ENCODE measurements at regions not wholly inside any gene's neighbourhood (a gene's known extent, or its start where the extent isn't known, plus 50 kb on each side); places are given as distances from the start of the nearest gene placed in this dataset.

DNA sequence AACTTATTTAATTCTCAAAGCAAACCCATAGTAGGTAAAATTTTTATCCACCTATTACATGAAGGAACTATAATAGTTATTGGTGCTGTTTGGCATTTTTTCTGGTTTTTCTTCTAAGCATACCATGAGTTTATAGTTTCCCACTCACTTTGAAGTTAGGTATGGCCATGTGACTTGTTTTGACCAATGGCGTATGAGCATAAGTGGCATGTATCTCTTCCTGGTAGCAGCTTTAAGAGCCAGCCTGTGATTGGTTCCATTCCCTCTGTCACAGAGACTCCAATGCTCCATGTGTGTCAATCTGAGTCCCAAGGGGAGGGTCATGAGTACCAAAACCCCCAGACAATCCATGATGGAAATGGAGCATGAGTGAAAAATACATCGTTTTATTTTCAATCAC is 282.9 kb upstream of the N4BP1 start:
- no peak for DNase-seq (ENCODE audit: low read depth in 2 of 2)

DNA sequence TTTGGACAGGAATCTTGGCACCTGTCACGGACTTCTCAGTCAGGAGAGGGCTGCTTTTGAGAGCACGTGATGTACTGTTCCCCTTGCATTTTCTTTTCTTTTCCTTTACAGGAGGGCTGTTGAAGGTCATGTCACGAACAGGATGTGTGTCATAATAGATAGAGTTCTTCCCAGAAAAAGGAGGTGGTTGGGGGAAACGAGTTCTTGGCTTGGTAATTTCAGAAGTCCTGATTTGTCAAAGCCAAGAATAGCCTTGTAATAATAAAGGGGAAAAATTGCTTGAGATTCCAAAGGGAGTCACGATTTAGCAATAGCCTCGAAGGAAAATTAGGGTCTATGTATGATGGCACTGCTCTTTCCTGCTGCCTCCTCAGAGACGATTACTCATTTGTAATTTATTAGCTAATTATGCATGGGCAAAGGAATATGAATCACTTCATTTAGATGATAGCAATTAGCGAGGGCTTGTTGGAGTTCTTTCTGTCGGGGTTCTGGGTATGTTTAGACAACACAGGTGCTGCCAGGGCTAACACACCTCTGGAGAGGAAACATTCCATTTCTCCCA is 277.7 kb upstream of the N4BP1 start:
- DNase-seq (ENCODE audit: low read depth in 2 of 2) = no peak

DNA sequence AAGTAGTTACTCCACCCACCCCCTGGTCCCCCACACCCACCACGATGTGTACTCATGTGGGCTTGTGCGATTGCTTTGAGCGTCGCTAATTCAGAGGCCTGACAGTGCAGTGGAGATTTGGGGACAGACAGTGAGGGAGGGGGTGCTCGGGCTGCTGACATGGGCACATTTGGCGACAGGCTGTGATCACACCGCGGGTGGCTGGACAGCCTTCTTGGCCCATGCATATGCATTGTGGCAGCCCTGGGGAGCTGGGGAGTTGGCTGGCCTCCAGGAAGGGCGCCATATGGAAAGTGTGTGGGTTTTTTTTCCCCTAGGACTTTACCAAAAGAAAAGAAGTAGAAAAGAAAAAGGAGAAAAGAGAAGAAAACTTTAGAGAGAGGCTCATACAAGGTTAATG is 275.5 kb upstream of the N4BP1 start:
- DNase-seq (ENCODE audit: low read depth in 2 of 2) = no peak

DNA sequence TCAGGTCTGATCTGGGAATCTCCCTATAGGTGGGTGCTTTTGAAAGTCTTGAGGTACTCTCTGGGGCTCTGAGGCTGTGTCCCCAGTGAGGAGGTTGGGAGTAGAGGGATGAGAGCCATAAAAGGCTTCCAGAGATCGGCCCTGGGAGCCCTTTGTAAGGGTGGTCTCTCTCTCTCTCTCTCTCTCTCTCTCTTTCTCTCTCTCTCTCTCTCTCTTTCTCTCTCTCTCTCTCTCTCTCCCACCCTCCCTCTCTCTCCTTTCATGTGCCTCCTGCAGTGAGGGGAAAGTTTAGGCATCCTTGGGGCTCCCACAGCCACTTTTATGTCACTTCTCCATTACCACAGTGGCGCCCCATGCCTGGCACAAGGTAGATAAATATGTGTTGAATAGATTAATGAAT is 271.3 kb upstream of the N4BP1 start:
- DNase-seq (ENCODE audit: low read depth in 2 of 2) = no peak

DNA sequence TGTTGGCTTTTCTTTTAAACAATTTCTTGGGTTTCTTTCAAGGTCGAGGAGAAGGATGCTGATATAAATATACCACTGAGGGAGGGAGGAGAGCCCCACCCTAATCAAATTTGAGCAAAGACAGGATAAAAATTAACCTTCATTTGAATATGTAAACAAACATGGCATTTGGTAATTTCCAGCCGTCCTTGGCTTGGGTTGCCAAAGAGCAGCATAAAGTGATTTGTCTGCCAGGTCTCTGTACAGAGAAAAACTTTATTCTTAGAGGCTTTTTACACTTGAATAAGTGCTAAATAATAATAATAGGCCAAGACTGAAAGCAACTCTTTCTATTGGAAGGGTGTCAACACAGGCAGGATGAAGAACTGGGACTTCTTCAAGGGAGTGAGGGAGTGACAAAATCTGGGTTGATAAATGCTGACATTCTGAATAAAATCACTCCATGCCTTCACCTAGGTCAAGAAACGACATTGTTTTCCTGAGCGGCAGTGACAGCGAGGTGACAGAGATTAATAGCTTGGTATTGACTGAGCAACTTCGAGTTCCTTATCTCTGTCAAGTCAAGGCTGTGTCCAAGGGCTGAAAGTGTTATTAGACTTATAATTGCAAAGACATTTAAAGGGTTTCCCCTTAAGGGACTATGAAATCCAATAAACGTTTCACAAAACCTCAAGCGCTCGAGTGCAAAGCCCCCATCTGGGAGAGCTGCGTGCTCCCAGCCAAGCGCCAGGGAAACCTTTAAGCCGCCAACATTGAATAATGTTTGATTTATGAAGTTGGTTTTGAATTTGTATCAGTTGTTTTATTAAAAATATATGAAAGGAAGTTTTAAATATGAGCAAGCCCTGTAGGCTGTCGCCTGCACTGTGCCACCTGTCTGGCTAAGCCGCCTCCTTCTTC is 269.5 kb upstream of the N4BP1 start:
- DNase-seq (ENCODE audit: low read depth in 2 of 2) = no peak

DNA sequence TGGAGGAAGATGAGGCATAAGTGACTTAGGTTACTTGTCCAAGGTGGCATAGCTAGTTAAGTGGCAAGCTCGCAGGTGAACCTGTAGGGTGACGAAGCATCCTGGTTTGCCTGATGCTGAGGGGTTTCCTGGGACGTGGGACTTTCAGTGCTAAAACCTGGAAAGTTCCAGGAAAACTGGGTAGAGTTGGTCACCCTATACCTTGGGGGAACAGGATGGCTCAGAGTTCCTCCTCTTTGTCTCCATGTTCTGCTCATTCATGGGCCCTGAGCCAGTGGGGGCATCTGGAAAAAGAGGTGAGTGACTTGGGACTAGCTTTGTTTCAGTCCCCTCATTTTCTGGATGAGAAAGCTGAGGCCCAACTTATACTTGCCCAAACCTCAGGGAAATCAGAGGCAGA is 268.0 kb upstream of the N4BP1 start:
- DNase-seq (ENCODE audit: low read depth in 2 of 2) = no peak

DNA sequence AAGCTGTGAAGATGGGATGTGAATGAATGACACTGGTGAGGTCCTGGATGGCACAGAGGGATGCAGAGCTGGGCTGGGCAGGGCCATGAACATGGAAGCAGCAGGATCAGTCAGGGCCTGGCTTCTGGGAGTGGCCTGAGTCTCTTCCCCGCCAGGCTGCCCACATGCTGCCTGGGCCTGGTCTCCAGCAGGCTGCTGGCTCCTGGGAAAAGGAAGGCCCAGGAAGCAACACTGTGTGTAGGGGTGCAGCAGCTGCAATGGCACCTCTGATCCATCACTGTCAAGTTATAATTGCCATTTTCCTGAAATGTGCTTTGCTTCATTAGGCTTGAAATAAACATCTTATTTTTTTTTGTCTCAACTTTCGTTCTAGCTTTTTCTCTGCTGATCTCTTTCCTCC is 260.2 kb upstream of the N4BP1 start:
- DNase-seq (ENCODE audit: low read depth in 2 of 2) = no peak

DNA sequence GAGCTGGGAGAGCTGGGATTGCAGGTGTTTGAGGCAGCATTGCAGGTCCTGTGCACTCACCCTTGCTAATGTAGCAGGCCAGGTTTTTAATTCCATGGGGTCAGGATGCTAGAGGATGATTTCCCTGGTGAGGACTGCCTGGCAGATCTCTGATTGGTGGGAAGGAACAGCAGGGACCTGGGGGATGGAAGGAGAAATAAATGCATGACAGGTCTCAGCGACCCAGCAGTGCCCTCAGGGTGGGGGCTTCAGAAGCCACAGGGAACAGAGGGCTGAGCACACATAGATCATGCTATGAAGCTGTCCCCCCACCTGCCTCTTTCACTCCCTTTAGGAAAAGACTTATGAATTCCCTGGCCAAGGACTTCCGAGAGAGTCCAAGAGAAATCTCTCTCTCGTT is 255.5 kb upstream of the N4BP1 start:
- DNase-seq (ENCODE audit: low read depth in 2 of 2) = no peak

DNA sequence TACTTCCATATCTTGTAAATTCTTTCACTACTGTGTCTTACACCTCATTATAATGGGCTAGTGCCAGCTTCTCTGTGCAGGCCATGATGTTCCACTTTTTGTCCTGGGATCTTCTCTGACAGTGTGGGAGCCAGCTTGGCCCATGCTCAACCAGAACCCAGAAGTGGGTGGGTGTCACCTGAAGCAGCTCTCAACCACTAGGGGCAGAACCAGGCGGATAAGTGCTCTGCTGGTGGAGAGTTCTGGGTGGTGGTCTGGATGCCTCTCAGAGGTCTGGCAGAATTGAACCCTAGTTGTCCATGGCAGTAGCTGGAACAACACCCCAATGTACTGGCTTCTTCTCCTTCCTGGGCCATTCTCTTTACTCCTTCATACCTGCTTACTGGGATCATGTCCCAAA is 254.1 kb upstream of the N4BP1 start:
- DNase-seq (ENCODE audit: low read depth in 2 of 2) = no peak

DNA sequence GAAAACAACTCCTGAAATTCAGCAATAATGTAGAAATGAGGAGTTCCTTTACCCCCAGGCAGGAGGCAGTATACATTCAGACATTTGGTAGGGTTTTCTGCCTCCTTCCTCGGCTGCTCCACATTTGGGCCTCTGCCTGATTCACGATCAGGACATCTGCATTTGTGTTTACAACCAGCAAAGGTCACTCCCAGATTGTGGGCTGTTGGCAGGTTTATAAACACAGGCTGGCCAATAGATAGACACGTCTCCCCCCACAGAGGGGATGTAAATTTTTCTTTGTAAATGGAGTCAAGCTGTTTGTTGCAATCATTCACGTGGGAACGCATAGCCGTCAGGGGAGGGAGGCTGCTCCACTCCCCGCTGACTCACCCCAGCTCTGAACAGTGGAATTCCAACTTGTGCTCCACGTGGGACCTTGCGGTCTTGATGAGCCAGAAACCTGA is 252.1 kb upstream of the N4BP1 start:
- DNase-seq (ENCODE audit: low read depth in 2 of 2) = no peak

DNA sequence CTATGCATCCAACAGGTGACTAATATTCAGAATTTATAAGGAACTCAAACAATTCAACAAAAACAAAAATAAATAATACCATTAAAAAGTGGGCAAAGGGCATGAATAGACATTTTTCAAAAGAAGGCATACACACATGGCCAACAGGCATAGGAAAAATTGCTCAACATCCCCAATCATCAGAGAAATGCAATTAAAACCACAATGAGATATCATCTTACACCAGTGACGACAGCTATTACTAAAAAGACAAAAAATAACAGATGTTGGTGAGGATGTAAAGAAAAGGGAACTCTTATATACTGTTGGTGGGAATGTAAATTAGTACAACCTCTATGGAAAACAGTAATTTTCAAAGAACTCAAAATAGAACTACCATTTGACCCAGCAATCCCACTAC is 250.4 kb upstream of the N4BP1 start:
- no peak for DNase-seq (ENCODE audit: low read depth in 2 of 2)

DNA sequence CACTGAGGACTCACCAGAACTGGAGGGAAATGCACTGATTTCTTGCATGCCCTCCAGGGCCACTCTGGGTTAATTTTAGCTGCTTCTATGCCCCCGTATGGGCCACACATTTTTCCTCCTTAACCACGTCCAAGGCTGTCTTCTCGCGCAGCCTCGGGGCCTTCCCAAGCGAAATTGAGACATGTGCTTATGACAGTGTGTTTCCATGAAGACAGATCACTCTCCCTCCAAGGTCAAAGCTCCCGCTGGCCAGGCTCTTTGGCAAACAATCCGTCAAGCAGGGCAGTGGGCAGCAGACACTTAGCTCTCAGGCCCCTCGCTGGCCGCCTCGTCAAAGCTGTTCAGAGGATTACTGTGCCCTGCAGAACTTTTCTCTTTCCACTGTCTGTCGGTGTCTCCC is 243.0 kb upstream of the N4BP1 start:
- no peak for DNase-seq (ENCODE audit: low read depth in 2 of 2)

DNA sequence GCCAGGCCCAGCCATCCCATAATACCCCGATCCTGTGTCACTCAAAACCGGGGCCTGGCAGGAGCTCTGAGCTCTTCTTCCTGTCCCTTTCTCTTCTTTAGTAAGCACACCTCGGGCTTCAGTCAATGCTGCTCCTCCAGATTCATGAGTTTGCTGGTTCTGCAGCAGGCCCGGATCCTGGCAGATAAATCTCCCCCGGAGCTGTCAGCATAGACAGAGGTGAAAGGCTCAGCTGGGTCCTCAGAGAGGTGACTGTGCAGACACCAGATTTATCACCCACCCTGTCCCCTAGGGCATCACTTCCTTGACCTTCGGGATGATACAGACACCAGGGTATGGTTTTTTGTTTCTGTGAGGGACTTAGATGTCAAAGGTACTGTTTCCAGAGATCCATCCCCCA is 242.5 kb upstream of the N4BP1 start:
- DNase-seq (ENCODE audit: low read depth in 2 of 2) = no peak

DNA sequence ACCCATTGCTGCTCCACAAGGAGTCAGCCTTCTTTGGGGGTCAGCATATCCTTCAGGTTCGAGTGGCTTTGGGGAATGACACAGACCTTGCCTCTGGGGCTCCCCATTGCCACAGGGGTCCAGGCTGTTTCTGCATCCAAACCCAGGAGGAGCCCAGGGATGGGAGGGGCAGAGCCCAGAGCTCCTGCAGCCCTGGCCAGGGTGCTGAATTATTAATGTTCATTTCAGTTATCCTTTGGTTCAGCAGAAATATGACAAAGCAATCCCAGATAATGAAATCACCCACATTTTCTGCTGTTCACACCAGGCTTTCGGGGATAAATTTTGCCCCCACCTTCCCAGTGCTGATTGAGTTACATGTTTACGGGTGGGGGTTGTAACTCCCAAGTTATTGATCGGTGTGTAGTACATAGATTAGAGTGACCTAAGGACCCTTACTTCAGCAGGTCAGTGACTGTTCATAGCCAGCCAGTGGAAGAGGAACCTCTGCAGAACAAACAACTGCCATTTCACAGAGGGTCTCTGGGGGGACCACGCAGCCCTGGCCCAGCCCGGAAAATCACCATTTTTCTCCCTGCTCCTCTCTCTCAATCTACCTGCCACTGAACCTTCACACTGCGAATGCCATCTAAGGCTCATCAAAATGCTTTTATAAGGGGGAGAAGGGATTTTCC is 240.3 kb upstream of the N4BP1 start:
- no peak for DNase-seq (ENCODE audit: low read depth in 2 of 2)

DNA sequence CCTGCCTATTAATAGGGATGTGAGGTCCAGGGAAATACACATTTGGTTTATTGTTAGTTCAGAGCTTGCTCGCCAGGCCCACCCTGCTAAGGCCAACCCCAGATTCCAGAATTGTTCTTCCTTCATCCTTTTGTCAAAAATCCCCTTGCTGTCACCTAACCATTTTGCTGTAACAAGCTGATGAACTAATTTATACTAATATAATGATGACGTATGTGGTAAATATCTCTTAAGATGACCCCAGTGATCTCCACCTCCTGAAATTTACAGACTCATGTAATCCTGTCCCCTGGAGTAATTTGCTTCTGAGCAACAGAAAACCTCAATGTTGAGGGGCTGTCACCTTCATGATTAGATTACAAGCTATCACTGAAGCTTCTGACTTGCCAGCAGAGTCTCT is 236.3 kb upstream of the N4BP1 start:
- no peak for DNase-seq (ENCODE audit: low read depth in 2 of 2)

DNA sequence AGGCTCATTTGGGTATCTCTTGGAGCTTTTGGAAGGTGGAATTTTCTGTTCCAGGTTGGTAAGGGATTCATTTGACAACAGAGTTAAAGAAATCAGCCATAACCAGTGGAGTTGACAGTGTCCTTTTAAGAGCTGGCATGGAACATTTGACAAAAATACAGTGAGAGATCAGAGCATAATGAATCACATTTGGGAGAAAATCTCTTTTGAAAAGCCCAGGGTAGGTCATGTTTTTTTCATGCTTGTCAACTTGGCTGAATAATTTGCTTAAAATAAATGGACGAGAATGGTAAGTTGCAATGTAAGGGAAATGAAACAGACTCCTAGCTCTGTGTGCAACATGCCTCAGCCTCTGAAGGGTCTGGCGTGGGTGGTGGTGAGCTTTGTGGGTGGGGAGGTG is 235.3 kb upstream of the N4BP1 start:
- no peak for DNase-seq (ENCODE audit: low read depth in 2 of 2)

DNA sequence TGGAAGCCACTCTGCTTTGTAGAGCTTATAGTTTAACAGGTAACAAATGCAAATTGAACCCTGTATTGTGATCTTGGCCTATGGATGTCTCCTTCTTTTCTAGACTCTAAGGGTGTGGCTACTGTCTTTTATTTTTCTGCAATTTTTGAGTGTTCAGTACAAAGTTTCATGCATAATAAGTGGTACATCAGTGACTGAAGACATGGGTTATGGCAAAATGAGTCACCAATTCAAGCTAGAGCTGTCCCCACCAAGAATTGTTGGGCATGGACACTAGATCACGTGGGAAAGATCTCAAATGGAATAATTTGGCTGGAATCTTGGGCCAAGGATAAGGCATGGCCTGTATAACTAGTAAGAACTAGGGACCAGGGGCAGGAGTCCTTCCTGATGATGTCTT is 228.4 kb upstream of the N4BP1 start:
- DNase-seq (ENCODE audit: low read depth in 2 of 2) = no peak

DNA sequence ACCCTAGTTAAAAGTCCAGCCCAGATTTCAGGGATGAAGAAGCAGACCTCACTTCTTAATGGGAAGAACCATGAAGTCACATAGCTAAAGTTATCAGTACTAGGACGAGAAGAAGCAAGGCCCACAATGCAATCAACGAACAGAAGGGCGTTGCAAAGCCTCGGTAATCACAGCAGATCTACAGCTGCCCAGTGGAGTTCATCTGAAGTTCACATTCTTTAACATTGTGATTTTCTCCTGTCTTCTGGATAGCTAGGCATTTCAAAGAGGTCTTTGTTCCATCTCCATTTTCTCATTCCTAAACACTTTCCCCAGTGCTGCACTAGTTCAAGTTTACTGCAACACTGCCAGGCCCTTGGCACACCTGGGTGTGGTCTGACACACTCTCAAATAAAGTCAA is 226.7 kb upstream of the N4BP1 start:
- no peak for DNase-seq (ENCODE audit: low read depth in 2 of 2)

DNA sequence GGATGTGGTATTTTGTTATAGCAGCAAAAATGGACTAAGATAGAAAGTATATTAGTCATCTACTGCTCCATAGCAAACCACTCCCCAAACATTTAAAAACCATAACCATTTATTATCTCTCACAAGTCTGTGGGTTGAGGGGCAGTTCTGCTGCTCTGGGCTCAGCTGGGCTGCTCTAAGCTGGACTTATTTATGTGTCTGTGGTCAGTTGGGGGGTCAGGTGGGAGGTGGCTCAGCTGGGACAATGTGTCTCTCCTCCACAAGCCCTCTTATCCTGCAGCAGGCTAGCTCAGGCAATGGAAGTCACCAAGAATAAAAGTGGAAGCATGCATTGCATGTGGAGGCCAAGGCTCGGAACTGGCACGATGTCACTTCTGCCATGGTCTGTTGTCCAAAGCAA is 226.1 kb upstream of the N4BP1 start:
- DNase-seq (ENCODE audit: low read depth in 2 of 2) = no peak

DNA sequence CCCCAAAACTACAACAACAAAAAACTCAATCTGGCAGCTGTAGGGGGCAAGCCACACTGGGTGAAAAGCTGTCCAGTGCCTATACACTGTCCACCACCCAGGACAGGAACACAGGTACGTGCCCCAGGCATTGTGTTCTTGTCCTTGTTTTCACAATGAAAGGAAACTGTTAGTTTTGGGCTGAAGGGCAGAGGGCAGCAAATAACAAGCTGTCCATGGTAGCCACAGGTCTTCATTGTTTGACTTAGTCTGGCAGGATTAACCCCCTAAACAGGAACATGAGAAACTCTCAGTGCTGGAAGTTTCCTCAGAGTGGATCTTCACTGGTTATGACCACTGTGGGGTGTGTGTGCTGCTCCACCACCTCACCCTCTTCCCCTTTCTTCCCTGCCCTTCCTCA is 224.6 kb upstream of the N4BP1 start:
- DNase-seq (ENCODE audit: low read depth in 2 of 2) = no peak

DNA sequence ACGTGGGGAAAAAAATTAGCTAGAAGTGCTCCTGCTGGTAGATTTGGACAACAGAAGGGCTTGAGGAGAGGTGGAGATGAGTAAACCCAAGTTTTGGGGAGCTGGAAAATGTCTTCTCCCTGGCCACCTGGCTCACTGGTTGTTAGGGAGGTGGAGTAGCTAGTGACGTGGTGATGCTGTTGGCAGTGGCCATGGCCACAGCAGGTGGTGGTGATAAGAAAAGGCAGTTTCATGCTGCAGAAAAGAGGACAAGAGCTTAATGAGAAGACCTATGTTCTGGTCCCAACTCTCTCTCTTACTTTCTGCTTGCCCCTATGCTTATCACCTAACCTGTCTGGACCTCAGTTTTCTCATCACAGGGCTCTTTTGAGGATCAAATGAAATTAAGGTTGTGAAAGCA is 223.5 kb upstream of the N4BP1 start:
- no peak for DNase-seq (ENCODE audit: low read depth in 2 of 2)

DNA sequence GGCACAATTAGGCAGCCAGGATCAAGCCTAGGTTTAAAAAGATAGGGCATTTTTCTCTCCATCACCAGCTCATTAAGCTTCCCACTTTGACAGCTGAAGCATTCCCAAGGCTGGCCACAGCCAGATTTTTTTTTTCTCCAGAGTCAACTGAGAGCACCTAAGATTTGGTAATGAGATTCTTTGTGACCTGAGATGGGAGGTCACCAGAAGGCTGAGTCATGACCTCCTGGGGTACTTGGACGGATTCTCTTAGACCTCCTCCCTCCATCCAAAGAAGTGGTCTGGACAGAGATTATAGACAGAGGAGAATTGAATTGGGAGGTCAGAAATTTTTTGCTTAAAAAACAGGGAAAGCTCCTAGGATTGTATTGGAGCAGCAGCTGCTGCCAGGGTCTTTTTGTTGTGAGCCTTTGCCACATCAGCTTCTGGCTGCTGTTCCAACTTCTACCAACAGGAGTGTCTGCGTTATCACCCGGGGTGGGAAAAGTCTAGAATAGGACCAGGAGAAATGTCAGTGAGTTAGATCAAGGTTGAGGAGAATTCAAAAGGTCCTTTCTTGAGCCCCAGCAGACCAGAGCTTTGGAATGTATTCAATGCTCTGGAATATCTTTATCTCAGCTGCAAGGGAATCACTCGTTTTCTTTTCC is 221.2 kb upstream of the N4BP1 start:
- DNase-seq (ENCODE audit: low read depth in 2 of 2) = no peak

All from stimulated activated CD8-positive, alpha-beta memory T cell treated with anti-CD3 and anti-CD28 coated beads, Interleukin-15, amount 100 ng/mL, for 48 hours (primary cell).